ENCODE measurements at regions not wholly inside any gene's neighbourhood (a gene's known extent, or its start where the extent isn't known, plus 50 kb on each side); places are given as distances from the start of the nearest gene placed in this dataset.

DNA sequence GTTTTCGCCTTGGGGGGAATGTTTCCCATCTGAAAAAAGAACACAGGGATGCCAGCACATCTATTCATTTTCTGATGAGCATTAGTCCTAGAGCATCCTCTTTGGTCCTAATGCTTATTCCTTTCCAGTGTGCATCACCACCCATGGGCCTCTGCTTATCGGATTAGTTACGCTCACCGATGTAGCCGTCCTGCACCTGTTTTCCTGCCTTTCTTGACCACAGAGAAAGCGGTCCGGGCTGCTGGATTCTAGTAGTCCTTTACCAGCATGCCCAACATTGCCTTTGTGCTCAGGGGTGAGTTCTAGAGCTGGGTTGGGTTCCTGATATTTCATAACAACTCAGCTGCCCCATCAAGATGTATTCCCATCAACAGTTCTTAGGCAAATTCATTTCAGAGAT, 2084.5 kb upstream of the C9orf72 start:
- H3K9me3 Mint-ChIP-seq: peaks cover 11% of the 10 kb centered on the region
- DNase-seq (ENCODE audit: low spot score): no peak
- no peaks in the 10 kb centered on the region for H3K4me1 Mint-ChIP-seq (ENCODE audit: low read depth)
- no peaks in the 10 kb centered on the region for H3K36me3 Mint-ChIP-seq (ENCODE audit: low read depth)
- H3K4me3 Mint-ChIP-seq: no peak overlapping the region
- no peaks in the 10 kb centered on the region for H3K27me3 Mint-ChIP-seq (ENCODE audit: insufficient read depth)
- no peak overlapping the region for H3K27ac Mint-ChIP-seq
- intact Hi-C loops (cut with micrococcal nuclease): no loop called here

DNA sequence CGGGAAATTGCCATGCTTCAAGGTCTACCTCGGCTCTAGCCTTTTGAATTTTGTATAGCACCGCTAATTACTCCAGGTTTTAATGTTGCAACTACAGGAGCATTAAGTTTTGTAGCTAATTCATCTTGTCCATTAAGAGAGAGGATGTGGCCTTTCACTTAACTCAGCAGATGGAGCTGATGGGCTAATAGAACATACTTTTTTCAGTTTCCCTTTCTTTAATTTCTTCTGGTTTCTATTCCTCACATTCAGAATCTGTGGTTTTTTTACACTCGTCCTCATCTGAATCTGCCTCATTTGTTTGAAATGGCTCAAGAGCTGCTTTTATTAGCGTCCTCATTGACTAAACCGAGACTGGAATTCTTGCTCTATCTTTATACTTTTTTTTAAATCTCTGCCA, 2085.7 kb upstream of the C9orf72 start:
- no peaks in the 10 kb centered on the region for H3K36me3 Mint-ChIP-seq (ENCODE audit: low read depth)
- no peaks in the 10 kb centered on the region for H3K27me3 Mint-ChIP-seq (ENCODE audit: insufficient read depth)
- no peak overlapping the region for H3K27ac Mint-ChIP-seq
- peaks cover 15% of the 10 kb centered on the region for H3K9me3 Mint-ChIP-seq
- H3K4me1 Mint-ChIP-seq (ENCODE audit: low read depth): no peaks in the 10 kb centered on the region
- intact Hi-C loops (cut with micrococcal nuclease): no loop called here
- DNase-seq (ENCODE audit: low spot score): no peak
- no peak overlapping the region for H3K4me3 Mint-ChIP-seq

DNA sequence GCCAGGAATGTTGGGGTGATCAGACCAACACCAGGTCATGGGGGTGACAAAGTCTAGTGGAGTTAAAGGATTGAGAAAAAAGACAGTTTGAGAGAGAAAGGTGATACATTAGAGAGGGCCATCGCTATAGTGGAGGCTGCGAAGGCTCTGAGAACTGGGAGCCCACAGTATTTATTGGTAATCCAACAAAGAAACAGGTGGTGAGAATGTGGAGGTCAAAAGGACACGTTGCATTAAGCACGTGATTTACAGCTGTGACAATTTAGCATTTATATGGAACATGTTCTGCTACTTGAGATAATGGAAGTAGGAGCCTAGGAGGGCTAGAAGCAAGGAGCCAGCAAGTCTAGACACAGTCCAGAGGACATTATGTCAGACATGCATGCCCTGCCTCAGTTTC, 2086.5 kb upstream of the C9orf72 start:
- intact Hi-C loops (cut with micrococcal nuclease): loop anchor here (5.0 kb wide), 1 partner anchor 358 kb away; no protein-coding TSS in a partner anchor
- no peaks in the 10 kb centered on the region for H3K4me1 Mint-ChIP-seq (ENCODE audit: low read depth)

DNA sequence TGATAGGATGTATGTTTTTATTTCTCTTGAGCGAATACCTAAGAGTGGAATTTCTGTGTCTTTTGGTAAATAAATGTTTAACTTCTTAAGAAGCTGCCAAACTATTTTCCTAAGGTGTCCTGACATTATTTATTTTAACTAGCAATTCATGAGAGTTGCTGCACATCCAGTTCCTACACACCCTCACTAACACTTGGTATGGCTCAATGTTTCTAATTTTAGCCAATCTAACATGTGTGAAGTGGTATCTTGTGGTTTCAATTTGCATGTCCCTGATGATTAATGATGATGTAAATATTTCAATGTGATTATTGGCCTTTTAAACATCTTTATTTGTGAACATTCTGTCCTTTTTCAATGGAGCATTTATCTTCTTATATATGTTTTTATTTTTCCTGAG, 2095.5 kb upstream of the C9orf72 start:
- Mint-ChIP-seq H3K27ac (no peak overlapping the region), H3K4me1 (ENCODE audit: low read depth) (no peaks in the 10 kb centered on the region), H3K9me3 (peaks cover 7% of the 10 kb centered on the region), H3K4me3 (no peak overlapping the region), H3K36me3 (ENCODE audit: low read depth) (no peaks in the 10 kb centered on the region), H3K27me3 (ENCODE audit: insufficient read depth) (no peaks in the 10 kb centered on the region)
- intact Hi-C loops (cut with micrococcal nuclease): no loop called here
- no peak for DNase-seq (ENCODE audit: low spot score)

More for the DNA sequence above, 2086.5 kb upstream of the C9orf72 start:
- H3K27ac Mint-ChIP-seq: no peak overlapping the region
- no peak for DNase-seq (ENCODE audit: low spot score)
- no peaks in the 10 kb centered on the region for H3K27me3 Mint-ChIP-seq (ENCODE audit: insufficient read depth)
- H3K4me3 Mint-ChIP-seq: no peak overlapping the region
- no peaks in the 10 kb centered on the region for H3K36me3 Mint-ChIP-seq (ENCODE audit: low read depth)
- H3K9me3 Mint-ChIP-seq: peaks cover 18% of the 10 kb centered on the region

DNA sequence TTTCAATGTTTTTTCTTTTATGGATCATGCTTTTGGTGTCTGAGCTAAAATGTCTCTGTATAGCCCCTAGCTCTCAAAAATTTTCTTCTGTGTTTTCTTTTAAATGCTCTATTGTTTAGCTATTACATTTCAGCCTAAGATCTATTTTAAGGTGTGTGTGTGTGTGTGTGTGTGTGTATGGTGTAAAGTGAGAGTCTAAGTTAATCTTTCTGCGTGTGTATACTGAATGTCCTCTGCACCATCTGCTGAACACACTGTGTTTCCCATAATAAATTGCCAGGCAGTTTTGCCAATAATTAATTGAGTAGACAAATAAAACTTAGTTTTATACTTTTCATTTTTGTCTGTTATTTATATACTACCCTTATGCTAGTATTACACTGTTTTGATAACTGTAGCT, 2096.3 kb upstream of the C9orf72 start:
- Mint-ChIP-seq H3K9me3 (no peaks in the 10 kb centered on the region), H3K4me1 (ENCODE audit: low read depth) (no peaks in the 10 kb centered on the region), H3K36me3 (ENCODE audit: low read depth) (no peaks in the 10 kb centered on the region), H3K27ac (no peak overlapping the region), H3K4me3 (no peak overlapping the region), H3K27me3 (ENCODE audit: insufficient read depth) (no peaks in the 10 kb centered on the region)
- DNase-seq (ENCODE audit: low spot score): no peak
- intact Hi-C loops (cut with micrococcal nuclease): no loop called here

DNA sequence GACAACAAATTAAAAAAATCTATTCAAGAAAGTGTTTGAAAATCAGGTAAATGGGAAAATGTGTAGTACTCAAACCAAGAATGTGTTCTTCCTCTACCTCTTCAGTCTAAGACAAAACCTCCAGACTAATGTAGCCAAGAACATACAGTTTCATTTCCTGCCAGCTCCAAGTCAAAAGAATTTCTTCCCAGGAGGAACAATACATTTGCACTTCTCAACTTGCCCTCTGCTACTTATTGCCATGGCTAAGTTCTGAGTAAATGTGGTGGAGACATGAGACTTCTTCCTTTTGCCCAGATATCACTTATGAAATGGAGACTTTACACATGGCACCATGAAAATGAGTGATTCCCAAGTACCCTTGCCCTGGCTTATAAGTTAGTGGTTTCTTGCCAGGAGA, 2112.2 kb upstream of the C9orf72 start:
- Mint-ChIP-seq H3K36me3 (ENCODE audit: low read depth) (no peaks in the 10 kb centered on the region), H3K27ac (no peak overlapping the region), H3K27me3 (ENCODE audit: insufficient read depth) (no peaks in the 10 kb centered on the region), H3K4me1 (ENCODE audit: low read depth) (no peaks in the 10 kb centered on the region), H3K4me3 (no peak overlapping the region), H3K9me3 (peaks cover 5% of the 10 kb centered on the region)
- intact Hi-C loops (cut with micrococcal nuclease): no loop called here
- DNase-seq (ENCODE audit: low spot score): no peak

DNA sequence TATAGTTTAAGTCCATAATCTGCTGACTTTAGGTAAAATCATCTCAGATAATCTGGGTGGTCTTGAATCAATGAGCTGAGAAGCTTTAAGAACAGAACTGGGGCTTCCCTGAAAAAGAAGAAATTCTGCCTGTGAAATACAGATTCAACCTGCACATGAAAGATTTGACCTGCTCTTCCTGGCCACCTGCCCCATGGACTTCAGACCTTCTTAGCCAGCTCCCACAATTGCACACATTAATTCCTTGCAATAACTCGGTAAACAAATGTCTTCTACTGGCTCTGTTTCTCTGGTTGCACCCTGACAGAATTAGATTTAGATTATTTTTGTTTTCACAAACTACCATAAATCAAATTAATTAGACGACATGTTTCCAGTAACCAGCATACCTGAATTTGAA, 2117.9 kb upstream of the C9orf72 start:
- Mint-ChIP-seq H3K4me3 (no peak overlapping the region), H3K27ac (no peak overlapping the region), H3K4me1 (ENCODE audit: low read depth) (no peaks in the 10 kb centered on the region), H3K27me3 (ENCODE audit: insufficient read depth) (no peaks in the 10 kb centered on the region), H3K36me3 (ENCODE audit: low read depth) (no peaks in the 10 kb centered on the region), H3K9me3 (no peaks in the 10 kb centered on the region)
- intact Hi-C loops (cut with micrococcal nuclease): no loop called here
- no peak for DNase-seq (ENCODE audit: low spot score)

DNA sequence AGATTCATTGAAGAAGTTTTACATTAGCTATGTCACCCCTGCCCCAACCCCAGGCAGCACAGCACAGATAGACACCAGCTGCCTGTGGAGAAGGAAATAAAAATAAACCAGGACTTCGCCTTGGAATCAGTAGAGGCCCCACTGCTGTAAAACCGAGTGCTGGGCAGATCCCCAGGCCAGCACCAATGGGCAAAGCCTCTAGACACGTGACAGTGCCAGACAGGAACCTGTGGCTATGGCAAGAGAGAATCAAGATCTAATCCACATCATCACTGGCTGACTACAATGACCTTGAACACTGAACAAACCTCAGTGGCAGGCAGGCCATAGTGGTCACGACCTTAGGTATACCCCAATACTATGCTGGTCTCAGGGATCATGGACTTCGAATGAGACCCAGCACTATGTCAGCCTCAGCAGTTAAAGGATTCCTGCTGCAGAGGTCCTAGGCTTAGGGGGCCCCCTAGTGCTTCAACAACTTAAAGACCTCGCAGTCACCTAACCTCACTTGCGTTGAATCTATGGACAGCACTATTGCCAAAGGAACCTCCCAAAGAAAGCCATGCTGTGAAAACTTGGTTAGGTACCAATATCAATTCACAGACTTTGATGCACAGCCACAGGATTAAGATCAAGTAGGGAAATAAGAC, 2118.6 kb upstream of the C9orf72 start:
- Mint-ChIP-seq H3K4me3 (no peak overlapping the region), H3K27ac (no peak overlapping the region), H3K36me3 (ENCODE audit: low read depth) (no peaks in the 10 kb centered on the region), H3K27me3 (ENCODE audit: insufficient read depth) (no peaks in the 10 kb centered on the region), H3K4me1 (ENCODE audit: low read depth) (no peaks in the 10 kb centered on the region), H3K9me3 (no peaks in the 10 kb centered on the region)
- no peak for DNase-seq (ENCODE audit: low spot score)
- intact Hi-C loops (cut with micrococcal nuclease): no loop called here

DNA sequence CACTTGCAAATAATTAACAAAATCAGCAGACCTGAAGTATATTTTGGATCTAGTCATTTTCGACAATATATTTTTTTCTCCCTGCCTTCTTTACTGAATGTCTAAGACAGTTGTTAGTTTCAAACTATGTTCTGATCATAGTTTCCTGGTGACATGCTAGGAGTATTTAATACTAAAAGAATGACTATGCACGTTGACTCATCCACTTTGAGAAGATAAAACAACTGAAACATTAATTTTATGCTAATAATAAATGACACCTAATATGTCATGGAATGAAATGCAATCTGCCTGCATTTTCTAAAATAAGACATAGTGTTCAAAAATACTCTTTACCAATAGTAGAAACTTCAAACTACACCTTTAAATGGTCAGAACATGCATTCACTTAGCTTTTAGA, 2123.7 kb upstream of the C9orf72 start:
- Mint-ChIP-seq H3K36me3 (ENCODE audit: low read depth) (no peaks in the 10 kb centered on the region), H3K27ac (no peak overlapping the region), H3K4me3 (no peak overlapping the region), H3K9me3 (no peaks in the 10 kb centered on the region), H3K4me1 (ENCODE audit: low read depth) (no peaks in the 10 kb centered on the region), H3K27me3 (ENCODE audit: insufficient read depth) (no peaks in the 10 kb centered on the region)
- intact Hi-C loops (cut with micrococcal nuclease): no loop called here
- no peak for DNase-seq (ENCODE audit: low spot score)

DNA sequence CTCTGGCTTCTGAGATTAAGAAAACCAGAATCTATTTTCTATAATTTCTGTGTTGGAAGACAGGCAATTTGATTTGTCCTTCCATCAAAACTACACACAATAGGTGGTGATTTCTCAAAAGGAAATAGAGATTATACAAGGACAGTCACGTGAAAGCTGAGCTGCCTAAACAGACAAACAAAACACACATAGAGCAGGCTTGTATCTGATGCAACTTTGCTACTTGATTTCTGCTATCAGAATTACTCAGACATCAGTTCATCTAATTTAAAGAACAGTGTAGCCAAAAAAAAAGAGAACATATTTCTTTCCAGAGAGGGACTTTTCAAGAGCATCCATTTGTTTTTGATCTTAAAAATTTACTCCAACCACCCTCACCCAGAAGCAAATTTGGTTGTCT, 2128.3 kb upstream of the C9orf72 start:
- DNase-seq (ENCODE audit: low spot score): no peak
- Mint-ChIP-seq H3K4me3 (no peak overlapping the region), H3K9me3 (no peaks in the 10 kb centered on the region), H3K27me3 (ENCODE audit: insufficient read depth) (no peaks in the 10 kb centered on the region), H3K4me1 (ENCODE audit: low read depth) (no peaks in the 10 kb centered on the region), H3K27ac (no peak overlapping the region), H3K36me3 (ENCODE audit: low read depth) (no peaks in the 10 kb centered on the region)
- intact Hi-C loops (cut with micrococcal nuclease): no loop called here

DNA sequence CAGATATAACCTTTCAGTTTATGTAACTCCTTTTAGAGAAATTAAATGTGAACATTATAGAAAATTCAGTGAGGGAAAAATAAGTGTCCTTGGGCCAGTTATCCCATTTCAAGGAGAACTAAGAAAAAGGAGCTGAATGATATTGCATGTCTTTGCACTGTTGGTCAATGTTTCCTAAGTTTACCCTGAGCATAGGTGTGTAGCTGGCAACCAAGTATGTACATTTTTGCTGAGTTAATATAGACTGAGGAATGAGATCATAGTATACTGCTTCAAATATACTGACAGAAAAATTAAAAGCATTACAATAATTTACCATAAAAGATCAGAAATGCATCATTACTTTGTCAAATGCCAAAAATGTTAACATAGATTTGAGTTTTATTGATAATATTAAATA, 2128.7 kb upstream of the C9orf72 start:
- Mint-ChIP-seq H3K9me3 (no peaks in the 10 kb centered on the region), H3K27me3 (ENCODE audit: insufficient read depth) (no peaks in the 10 kb centered on the region), H3K4me3 (no peak overlapping the region), H3K36me3 (ENCODE audit: low read depth) (no peaks in the 10 kb centered on the region), H3K4me1 (ENCODE audit: low read depth) (no peaks in the 10 kb centered on the region), H3K27ac (no peak overlapping the region)
- intact Hi-C loops (cut with micrococcal nuclease): no loop called here
- no peak for DNase-seq (ENCODE audit: low spot score)

DNA sequence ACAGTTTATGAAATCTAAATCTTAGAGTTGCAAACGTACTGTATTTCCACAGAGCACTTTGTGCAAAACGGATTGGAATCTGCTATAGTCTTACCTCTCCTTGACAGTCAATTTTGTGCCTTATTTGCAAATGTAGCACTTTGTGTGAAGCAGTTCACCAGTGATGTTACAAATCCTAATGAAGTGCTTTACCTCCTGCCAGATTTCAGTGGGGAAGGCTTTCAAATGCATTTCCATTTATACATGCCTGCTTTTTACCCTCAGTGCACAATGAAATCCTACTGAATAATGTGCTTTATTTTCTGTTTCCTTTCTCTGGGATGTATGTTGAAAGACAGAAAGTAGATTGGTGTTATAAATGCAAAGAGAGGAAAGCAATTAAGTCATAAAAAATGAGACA, 2141.6 kb upstream of the C9orf72 start:
- Mint-ChIP-seq H3K9me3 (peaks cover 7% of the 10 kb centered on the region), H3K36me3 (ENCODE audit: low read depth) (no peaks in the 10 kb centered on the region), H3K27ac (no peak overlapping the region), H3K4me3 (no peak overlapping the region), H3K27me3 (ENCODE audit: insufficient read depth) (no peaks in the 10 kb centered on the region), H3K4me1 (ENCODE audit: low read depth) (no peaks in the 10 kb centered on the region)
- DNase-seq (ENCODE audit: low spot score): no peak
- intact Hi-C loops (cut with micrococcal nuclease): no loop called here

DNA sequence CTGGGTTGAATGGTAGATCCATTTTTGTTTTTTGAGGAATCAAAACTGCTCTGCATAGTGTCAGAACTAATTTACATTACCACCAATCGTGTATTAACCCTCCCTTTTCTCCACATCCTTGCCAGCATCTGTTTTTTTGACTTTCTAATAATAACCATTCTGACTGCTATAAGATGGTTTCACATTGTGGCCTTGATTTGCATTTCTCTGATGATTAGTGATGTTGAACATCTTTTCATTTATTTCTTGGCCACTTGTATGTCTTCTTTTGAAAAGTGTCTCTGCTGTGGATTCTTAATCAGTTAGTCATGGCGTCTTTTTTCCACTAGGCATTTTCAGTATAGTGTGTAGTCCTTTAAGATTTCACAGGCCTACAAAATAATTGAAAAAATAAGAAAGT, 2144.3 kb upstream of the C9orf72 start:
- intact Hi-C loops (cut with micrococcal nuclease): no loop called here
- Mint-ChIP-seq H3K27ac (no peak overlapping the region), H3K36me3 (ENCODE audit: low read depth) (no peaks in the 10 kb centered on the region)

DNA sequence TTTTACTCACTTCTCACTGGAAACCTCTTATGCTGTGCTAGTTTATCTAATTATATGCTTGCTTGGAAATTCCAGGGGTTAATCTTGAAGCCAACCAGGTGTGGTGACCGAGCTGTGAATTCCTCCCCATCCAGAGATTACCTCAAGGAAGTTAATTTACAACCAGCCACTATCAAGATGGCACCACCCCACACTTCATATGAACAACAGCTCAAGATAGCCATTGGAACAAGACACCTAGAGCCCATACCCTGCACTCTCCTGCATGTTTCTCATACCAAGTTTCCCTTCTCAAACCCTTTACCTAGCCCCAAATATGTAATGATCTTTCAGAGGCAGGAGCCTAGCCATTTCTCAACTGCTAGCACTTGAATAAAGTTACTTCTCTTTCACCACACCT, 2156.9 kb upstream of the C9orf72 start:
- H3K27me3 Mint-ChIP-seq (ENCODE audit: insufficient read depth): no peaks in the 10 kb centered on the region
- intact Hi-C loops (cut with micrococcal nuclease): no loop called here
- H3K9me3 Mint-ChIP-seq: peaks cover 29% of the 10 kb centered on the region
- H3K4me3 Mint-ChIP-seq: no peak overlapping the region
- no peaks in the 10 kb centered on the region for H3K36me3 Mint-ChIP-seq (ENCODE audit: low read depth)
- no peaks in the 10 kb centered on the region for H3K4me1 Mint-ChIP-seq (ENCODE audit: low read depth)
- no peak for DNase-seq (ENCODE audit: low spot score)
- H3K27ac Mint-ChIP-seq: no peak overlapping the region

More for the DNA sequence above, 2144.3 kb upstream of the C9orf72 start:
- no peak for DNase-seq (ENCODE audit: low spot score)
- peaks cover 4% of the 10 kb centered on the region for H3K9me3 Mint-ChIP-seq
- no peak overlapping the region for H3K4me3 Mint-ChIP-seq
- H3K4me1 Mint-ChIP-seq (ENCODE audit: low read depth): no peaks in the 10 kb centered on the region
- H3K27me3 Mint-ChIP-seq (ENCODE audit: insufficient read depth): no peaks in the 10 kb centered on the region
